CD4-positive, alpha-beta T cell treated with Interleukin-4 for 4 hours (primary cell): ENCODE measurements at regions not wholly inside any gene's neighbourhood (a gene's known extent, or its start where the extent isn't known, plus 50 kb on each side); places are given as distances from the start of the nearest gene placed in this dataset.
"Not testable (repeated sequence)": the region's sequence is repeated elsewhere in the genome, so short reads cannot be mapped to it uniquely, and the experiment has no call there.

Source experiments
- DNase-seq: peaks from one replicate; pipeline ENCODE4 v3.0.0-alpha.2; 2020

DNA sequence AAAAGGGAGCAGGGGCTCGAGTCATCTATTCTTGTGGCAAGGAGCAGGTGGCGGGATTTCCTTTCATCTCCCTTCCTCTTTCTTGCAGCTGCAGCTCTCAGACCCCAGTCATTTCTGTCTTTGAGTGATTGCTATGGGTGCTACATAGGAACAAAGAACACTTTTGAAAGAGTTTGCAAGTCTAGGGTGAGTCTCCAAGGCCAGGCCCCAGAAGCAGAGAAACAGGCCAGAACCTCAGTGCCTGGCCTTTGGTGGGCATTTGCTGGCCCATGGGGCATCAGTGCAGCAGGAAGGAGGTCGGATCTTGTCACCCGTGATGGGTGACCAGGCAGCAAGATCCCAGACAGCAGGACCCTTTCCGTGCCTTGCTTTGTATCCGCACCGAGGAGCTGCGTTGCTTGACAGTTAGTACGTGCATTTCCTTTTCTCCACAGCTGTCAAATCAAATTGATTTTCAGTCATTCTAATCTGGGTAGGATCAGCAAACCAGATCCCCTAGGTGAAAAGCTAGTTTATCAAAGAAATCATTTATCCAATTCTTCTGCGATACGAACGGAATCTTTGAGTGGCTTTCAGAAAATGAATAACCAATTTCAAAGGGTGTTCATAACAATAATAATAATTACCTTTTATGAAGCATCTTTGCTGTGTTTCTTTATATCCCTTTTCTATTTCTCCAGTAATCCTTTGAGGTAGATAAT is 244.6 kb upstream of the MAF start:
- no peak for DNase-seq

DNA sequence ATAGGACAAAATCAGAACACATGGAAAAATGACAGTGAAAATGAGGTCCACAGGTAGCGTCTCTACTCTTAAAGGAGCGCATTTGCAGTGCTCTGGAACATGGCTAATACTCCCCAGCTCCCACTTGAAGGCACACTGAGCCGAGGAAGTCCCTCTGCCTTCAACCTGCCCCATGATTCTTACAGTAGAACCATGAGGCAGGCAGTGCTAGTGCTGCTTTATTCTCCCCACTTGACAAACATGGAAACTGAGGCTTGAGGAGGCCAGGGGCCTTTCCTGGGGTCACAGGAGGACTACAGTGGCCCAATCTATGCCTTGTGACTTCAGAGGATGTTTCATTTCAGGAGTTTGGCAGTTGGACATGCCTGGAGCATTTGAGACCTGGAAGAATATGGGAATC is 244.1 kb upstream of the MAF start:
- no peak for DNase-seq

- DNase-seq: no peak
These were observed 243.1 kb upstream of the MAF start for GRCh38 chr16:79843631-79844043.

- DNase-seq: no peak
These were observed 242.6 kb upstream of the MAF start for GRCh38 chr16:79843145-79843544.

DNA sequence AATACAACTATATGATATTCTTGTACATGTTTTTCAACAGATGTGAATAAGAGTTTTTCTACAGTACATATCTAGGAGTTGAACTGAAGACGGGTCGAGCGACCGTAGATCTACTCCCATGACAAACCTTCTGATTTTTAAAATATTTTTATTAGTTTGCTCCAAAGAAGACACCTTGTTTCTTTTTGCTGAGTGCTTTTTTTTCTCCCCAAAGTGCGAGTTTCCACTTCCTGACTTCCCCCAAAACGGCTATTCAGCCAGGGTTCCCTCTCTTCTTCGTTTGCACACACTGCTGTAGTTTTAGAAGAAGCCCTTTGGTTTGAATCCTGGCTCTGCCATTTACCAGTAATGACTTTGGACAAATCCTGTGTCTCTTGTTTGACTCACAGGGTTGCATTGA is 241.7 kb upstream of the MAF start:
- DNase-seq: no peak

- DNase-seq: no peak
These were observed 239.2 kb upstream of the MAF start for GRCh38 chr16:79839466-79840341.

GRCh38 chr16:79838496-79839259 is 238.1 kb upstream of the MAF start:
- no peak for DNase-seq

DNA sequence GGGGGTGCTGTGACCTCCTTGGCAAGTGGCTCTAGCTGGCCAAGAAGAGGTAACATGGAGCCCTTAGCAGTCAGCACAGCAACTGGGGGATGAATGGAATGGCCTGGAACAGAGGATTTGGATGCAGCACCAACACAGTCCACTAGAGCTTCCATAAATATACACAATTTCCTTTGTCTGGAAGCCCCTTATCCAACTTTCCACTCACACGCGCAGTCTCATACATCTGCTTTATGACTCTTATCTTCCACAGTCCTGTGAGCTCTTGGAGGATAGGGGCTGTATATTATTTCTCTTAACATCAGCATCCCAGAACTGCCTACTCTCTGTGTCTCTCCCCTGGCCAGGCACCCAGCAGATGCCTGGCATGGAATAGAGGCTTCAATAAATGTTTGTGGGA is 235.6 kb upstream of the MAF start:
- no peak for DNase-seq

DNA sequence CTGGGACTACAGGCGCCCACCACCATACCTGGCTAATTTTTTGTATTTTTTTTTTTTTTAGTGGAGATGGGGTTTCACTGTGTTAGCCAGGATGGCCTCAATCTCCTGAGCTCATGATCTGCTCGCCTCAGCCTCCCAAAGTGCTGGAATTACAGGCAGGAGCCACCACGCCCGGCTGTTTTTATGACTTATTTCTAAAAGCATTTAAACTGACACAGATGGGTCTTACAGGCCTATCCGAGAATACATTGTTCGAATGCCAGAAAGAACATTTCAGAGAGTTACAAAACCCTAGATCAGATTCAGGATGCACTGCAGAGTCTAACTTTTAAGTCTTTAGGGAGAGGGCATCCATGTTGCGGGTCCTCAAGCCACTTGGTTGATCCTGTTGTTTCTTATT is 234.7 kb upstream of the MAF start:
- DNase-seq: no peak

DNA sequence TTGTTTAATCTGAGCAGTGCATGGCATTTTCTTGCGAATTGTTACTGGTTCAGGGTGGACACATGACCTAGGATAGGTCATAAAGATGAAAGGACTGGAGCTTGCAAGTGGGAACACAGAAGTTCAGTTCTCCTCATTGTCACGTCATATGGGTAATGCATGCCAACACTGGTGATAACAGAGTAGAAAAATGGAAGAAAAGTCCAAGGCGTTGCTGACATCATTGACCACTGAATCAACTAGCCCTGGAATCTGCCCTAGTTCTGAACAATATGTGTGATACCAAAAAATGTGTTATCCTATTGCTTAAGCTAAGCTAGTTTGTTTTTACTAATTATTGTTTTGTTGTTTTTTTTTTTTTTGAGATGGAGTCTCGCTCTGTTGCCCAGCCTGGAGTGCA is 234.2 kb upstream of the MAF start:
- DNase-seq: no peak

DNA sequence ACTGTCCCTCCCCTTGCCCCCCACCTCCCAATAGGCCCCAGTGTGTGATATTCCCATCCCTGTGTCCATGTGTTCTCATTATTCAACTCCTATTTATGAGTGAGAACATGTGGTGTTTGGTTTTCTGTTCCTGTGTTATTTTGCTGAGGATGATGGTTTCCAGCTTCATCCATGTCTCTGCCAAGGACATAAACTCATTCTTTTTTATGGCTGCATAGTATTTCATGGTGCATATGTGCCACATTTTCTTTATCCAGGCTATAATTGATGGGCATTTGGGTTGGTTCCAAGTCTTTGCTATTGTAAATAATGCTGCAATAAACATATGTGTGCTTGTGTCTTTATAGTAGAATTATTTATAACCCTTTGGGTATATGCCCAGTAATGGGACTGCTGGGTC is 233.5 kb upstream of the MAF start:
- not testable (repeated sequence) for DNase-seq

- no peak for DNase-seq
These were observed 233.0 kb upstream of the MAF start for GRCh38 chr16:79833559-79833958.

DNA sequence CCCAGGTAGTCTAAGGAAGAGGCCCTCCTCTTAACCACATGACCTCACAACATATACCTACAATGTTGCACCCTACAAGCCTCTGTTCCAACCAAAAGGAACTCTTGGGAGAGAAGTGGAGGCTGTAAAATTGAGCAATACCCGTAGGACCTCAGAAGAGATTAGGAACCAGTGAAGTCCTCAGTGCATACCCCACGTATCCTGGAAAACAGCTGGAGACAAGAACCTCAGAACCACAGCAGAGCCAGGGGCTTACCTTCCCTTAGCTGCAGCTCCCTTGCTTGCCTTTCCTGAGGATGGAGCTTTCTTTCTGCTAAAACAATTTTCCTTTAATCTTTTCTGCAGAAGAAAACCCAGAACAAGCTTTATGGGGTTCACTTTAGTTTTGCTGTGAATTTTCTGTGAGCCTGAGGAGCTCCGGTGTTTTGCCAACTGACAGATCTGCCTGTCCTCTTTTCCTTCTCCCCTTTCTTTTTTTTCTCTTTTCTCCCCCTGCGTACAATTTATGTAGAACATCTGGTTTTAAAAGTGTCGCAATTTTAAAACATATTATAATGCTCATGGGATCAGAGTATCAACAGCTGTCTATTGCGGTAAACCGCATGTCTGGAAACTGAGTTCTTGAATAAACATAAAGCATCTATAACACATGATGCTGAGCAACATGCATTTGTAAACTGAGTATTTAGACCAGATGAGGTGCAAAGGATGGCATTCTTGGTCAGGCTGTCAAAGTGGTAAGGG is 226.4 kb upstream of the MAF start:
- DNase-seq: no peak

GRCh38 chr16:79825002-79825401 is 224.5 kb upstream of the MAF start:
- DNase-seq: no peak

- DNase-seq: no peak
These were observed 223.1 kb upstream of the MAF start for GRCh38 chr16:79823639-79824038.

GRCh38 chr16:79821911-79822310 is 221.4 kb upstream of the MAF start:
- no peak for DNase-seq

GRCh38 chr16:79816081-79816497 is 215.6 kb upstream of the MAF start:
- DNase-seq: no peak

- no peak for DNase-seq
These were observed 214.5 kb upstream of the MAF start for GRCh38 chr16:79815049-79815448.

- no peak for DNase-seq
These were observed 213.6 kb upstream of the MAF start for GRCh38 chr16:79814124-79814523.

- no peak for DNase-seq
These were observed 211.0 kb upstream of the MAF start for GRCh38 chr16:79811541-79811940.

DNA sequence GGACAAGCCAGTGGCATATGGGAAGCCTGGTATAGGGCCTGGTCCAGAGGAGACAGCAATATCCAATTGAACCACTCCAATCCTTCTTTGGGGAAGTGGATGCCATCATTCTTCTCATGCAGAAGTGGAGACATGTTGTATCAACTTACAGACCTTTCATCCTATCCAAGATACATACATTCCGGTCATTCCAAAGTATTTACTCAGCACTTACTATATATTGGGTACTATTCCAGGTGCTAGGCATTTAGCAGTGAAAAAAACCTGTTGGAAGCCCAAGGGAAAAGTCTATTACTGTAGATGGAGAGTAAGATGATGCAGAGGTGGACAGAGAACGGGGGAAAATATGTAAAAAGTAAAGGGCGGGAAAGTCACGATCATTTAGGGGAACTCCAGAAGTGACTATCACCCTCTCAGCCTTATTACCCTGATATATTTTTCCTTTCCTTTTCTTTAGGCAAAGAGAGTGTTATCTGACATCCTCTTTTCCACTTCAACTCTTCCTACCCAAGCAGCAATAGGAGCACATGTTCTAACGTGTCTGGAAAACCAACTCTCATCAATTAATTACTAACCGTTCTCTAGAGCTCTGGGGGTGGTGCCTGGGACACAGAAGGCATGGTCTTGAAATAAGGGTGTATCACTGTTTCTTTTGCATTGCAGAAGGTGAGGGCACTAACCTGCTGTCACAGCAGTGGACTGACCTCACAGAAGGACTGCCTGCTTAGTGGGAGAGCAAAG is 210.1 kb upstream of the MAF start:
- no peak for DNase-seq

DNA sequence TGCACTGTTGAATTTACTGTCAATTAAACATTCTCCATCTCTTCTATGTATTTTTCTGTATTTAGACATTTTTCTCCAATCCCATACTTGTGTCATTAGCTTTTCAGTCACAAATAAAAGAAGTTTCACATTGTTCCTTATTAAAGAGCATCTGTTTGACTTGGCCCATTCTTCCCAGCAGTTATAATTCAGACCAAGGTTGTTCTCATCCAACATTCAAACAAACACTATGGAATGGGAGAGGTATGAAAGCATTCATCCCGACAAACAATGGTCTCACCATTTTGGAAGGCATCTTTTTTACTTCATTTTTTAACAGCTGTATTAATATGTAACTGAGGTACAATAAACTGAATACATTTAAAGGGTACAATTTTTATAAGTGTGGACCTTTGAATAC is 208.8 kb upstream of the MAF start:
- DNase-seq: no peak
